ENCODE measurements at regions not wholly inside any gene's neighbourhood (a gene's known extent, or its start where the extent isn't known, plus 50 kb on each side); places are given as distances from the start of the nearest gene placed in this dataset.

DNA sequence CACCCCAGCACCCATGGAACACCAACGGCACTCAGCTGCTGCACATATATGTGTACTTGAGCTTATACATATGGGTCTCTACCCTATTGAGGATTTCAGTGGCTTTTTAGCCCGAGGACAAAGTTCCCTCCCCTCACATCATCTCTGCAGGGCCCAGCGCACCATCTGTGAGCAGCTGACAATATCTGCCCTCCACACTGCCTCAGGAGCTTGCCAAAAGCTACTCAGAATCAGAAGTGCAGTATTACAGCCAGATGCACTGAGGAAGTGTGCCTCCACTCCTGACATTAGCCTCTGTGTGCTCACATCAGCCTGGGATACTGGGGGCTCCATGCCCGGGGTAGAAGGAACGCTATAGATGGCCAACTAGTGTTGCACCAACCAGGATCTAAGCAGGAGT lies 903.9 kb downstream of the UQCRFS1 start:
- FAIRE-seq (no peak), DNase-seq (ENCODE audit: insufficient read length, low spot score) (no peak)
- TF ChIP-seq POLR2A (IDR thresholded peaks at IDR 0.05; ENCODE audit: low read depth, low read length) (no peak), TAF1 (IDR thresholded peaks at IDR 0.05; ENCODE audit: low read depth, low read length) (no peak), PAX5 (IDR thresholded peaks at IDR 0.05; ENCODE audit: insufficient read depth, low read length, severe bottlenecking) (no peak), POLR2AphosphoS5 (IDR thresholded peaks at IDR 0.05; ENCODE audit: low read depth, low read length) (no peak), SPI1 (IDR thresholded peaks at IDR 0.05; ENCODE audit: low read depth, low read length) (no peak), POU2F2 (IDR thresholded peaks at IDR 0.05; ENCODE audit: low read depth, low read length) (no peak)

DNA sequence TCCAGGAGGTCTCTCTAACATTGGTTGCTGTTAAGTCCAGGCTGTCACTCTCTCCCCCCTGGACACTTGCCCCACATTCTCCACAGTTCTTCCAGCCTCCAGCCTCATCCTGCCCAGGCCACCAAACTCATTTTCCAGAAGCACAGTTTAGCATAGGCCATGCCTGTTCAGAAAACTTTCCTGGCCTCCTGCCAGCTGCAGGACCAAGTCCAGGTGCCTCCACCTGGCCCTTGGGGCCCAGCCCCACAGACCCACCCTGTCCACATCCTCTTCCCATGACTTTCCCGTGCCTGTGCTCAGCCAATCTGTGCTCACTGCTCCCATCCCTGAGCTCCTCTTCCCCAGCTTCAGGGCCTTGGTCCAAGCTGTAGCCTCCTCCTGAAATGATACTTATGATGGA lies 905.0 kb downstream of the UQCRFS1 start:
- no peak for FAIRE-seq
- DNase-seq (ENCODE audit: insufficient read length, low spot score), result no peak
- TF ChIP-seq POU2F2 (IDR thresholded peaks at IDR 0.05; ENCODE audit: low read depth, low read length) (no peak), POLR2A (IDR thresholded peaks at IDR 0.05; ENCODE audit: low read depth, low read length) (no peak), TAF1 (IDR thresholded peaks at IDR 0.05; ENCODE audit: low read depth, low read length) (no peak), PAX5 (IDR thresholded peaks at IDR 0.05; ENCODE audit: insufficient read depth, low read length, severe bottlenecking) (no peak), SPI1 (IDR thresholded peaks at IDR 0.05; ENCODE audit: low read depth, low read length) (no peak), POLR2AphosphoS5 (IDR thresholded peaks at IDR 0.05; ENCODE audit: low read depth, low read length) (no peak)

DNA sequence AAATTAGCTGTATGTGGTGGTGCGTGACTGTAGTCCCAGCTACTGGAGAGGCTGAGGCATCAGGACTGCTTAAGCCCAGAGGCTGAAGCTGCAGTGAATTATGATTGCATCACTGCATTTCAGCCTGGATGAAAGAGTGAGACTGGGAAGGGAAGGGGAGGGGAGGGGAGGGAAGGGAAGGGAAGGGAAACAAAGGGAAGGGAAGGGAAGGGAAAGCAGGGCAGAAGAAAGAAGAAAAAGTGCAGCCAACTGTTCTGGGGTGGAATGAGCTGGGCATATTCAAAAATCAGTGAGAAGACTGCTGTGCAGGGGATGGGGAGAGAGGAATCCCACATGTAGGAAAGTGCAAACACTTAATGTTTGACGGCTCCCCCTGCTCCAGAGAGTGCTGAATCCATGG lies 905.5 kb downstream of the UQCRFS1 start:
- TF ChIP-seq POLR2A (IDR thresholded peaks at IDR 0.05; ENCODE audit: low read depth, low read length) (no peak), POU2F2 (IDR thresholded peaks at IDR 0.05; ENCODE audit: low read depth, low read length) (no peak), SPI1 (IDR thresholded peaks at IDR 0.05; ENCODE audit: low read depth, low read length) (no peak), PAX5 (IDR thresholded peaks at IDR 0.05; ENCODE audit: insufficient read depth, low read length, severe bottlenecking) (no peak), TAF1 (IDR thresholded peaks at IDR 0.05; ENCODE audit: low read depth, low read length) (no peak), POLR2AphosphoS5 (IDR thresholded peaks at IDR 0.05; ENCODE audit: low read depth, low read length) (no peak)
- FAIRE-seq (no peak), DNase-seq (ENCODE audit: insufficient read length, low spot score) (no peak)

DNA sequence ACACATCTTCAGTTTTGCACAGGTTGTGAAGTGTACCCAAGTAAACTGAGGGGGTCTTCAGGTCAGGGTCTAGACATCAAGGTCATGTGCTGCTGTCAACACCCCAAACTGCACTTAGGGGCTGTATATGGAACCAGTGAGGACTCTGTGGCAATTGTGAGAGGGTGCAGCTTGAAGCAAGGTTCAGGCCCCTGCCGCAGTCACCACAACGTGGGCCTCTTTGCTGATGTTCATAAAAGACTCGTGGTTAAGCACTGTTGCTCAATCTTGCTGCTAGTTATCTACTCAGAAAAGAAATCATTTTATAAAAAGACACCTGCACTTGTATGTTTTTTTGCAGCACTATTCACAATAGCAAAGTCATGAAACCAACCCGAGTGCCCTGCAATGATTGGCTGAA lies 907.4 kb downstream of the UQCRFS1 start:
- DNase-seq (ENCODE audit: insufficient read length, low spot score), result no peak
- TF ChIP-seq POLR2AphosphoS5 (IDR thresholded peaks at IDR 0.05; ENCODE audit: low read depth, low read length) (no peak), TAF1 (IDR thresholded peaks at IDR 0.05; ENCODE audit: low read depth, low read length) (no peak), PAX5 (IDR thresholded peaks at IDR 0.05; ENCODE audit: insufficient read depth, low read length, severe bottlenecking) (no peak), SPI1 (IDR thresholded peaks at IDR 0.05; ENCODE audit: low read depth, low read length) (no peak), POLR2A (IDR thresholded peaks at IDR 0.05; ENCODE audit: low read depth, low read length) (no peak), POU2F2 (IDR thresholded peaks at IDR 0.05; ENCODE audit: low read depth, low read length) (no peak)
- FAIRE-seq, result no peak

DNA sequence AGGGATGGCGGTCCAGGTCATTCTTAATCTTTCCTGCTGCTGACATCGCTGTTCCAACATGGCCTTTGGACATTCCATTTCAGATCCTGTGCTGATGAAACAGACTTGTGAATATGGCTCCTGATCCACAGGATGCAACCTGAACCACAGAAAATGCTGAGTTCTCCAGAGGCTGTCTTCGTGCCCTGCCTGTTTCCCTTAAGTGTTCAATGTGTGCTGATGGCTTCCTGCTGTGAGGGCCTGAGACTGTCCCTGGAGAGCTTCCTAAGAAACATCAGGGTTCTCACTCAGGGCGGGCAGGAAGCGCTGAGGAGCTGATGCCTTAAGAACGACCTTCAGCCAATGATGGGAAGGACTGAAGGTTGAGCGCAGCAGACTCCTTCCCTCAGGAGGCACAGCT lies 909.4 kb downstream of the UQCRFS1 start:
- TF ChIP-seq SPI1 (IDR thresholded peaks at IDR 0.05; ENCODE audit: low read depth, low read length) (no peak), POU2F2 (IDR thresholded peaks at IDR 0.05; ENCODE audit: low read depth, low read length) (no peak), TAF1 (IDR thresholded peaks at IDR 0.05; ENCODE audit: low read depth, low read length) (no peak), POLR2AphosphoS5 (IDR thresholded peaks at IDR 0.05; ENCODE audit: low read depth, low read length) (no peak), POLR2A (IDR thresholded peaks at IDR 0.05; ENCODE audit: low read depth, low read length) (no peak), PAX5 (IDR thresholded peaks at IDR 0.05; ENCODE audit: insufficient read depth, low read length, severe bottlenecking) (no peak)
- DNase-seq (ENCODE audit: insufficient read length, low spot score), result no peak

DNA sequence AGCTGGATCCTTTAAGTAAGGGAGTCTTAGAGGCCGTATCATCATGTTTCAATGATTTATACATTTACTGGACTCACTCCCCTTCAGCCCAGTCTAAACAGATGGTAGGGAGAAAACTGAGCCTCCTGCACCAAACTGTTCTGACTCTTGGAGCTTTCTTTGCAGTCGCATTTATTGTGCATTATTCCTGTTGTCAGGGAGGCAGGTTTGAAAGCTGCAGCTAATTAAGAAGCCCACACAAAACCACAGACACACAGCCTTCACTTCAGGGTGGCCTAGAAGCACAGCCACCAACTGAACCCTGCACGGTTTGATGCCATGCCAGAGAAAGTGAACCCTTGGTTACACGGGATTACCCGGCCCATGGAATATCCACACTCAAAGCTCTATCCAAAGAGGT lies 911.0 kb downstream of the UQCRFS1 start:
- FAIRE-seq, result no peak
- TF ChIP-seq TAF1 (IDR thresholded peaks at IDR 0.05; ENCODE audit: low read depth, low read length), result no peak
- TF ChIP-seq POLR2A (IDR thresholded peaks at IDR 0.05; ENCODE audit: low read depth, low read length), result no peak
- no peak for TF ChIP-seq POU2F2 (IDR thresholded peaks at IDR 0.05; ENCODE audit: low read depth, low read length)
- no peak for TF ChIP-seq POLR2AphosphoS5 (IDR thresholded peaks at IDR 0.05; ENCODE audit: low read depth, low read length)
- no peak for TF ChIP-seq SPI1 (IDR thresholded peaks at IDR 0.05; ENCODE audit: low read depth, low read length)
- no peak for TF ChIP-seq PAX5 (IDR thresholded peaks at IDR 0.05; ENCODE audit: insufficient read depth, low read length, severe bottlenecking)
- no peak for DNase-seq (ENCODE audit: insufficient read length, low spot score)

More for the DNA sequence above, 909.4 kb downstream of the UQCRFS1 start:
- no peak for FAIRE-seq

DNA sequence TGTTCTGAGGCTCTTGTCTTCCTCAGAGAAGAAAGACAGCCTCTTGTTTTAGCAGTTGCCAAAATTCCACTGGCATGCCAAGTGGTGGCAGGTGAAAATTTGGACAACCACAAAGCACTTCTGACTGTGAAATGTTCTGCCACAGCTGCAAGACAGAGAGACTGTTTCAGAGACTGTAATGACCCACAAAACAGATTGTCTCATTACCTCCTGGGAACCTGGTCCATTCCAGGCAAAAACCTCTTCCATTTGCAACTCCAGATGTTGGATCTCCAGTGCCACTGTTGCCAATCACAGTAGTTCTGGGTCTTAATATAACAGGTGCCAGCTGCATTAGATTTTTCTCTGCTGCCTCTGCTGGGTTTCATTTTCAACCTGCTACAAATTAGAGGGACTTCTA lies 911.5 kb downstream of the UQCRFS1 start:
- TF ChIP-seq TAF1 (IDR thresholded peaks at IDR 0.05; ENCODE audit: low read depth, low read length), result no peak
- no peak for TF ChIP-seq SPI1 (IDR thresholded peaks at IDR 0.05; ENCODE audit: low read depth, low read length)
- DNase-seq (ENCODE audit: insufficient read length, low spot score) (no peak), FAIRE-seq (no peak)

DNA sequence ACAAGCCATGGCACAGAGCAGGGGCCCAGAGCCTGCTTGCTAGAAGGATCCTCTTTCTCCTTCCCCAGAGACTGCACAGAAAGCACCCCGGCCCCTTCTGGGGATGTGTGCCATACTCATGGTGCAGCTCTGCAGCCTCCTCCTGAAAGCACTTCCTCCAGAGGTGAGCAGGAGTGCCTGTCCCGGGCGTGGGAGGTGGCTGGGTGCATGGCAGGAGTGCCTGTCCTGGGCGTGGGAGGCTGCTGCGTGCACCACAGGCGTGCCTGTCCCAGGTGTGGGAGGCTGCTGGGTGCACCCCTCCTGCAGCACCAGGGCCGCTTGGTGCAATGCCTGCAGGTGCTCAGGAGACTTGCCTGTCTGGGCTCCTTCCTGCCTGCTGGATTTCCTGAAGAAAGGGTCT lies 913.3 kb downstream of the UQCRFS1 start:
- TF ChIP-seq POU2F2 (IDR thresholded peaks at IDR 0.05; ENCODE audit: low read depth, low read length) (no peak), TAF1 (IDR thresholded peaks at IDR 0.05; ENCODE audit: low read depth, low read length) (no peak), POLR2AphosphoS5 (IDR thresholded peaks at IDR 0.05; ENCODE audit: low read depth, low read length) (no peak), POLR2A (IDR thresholded peaks at IDR 0.05; ENCODE audit: low read depth, low read length) (no peak), PAX5 (IDR thresholded peaks at IDR 0.05; ENCODE audit: insufficient read depth, low read length, severe bottlenecking) (no peak), SPI1 (IDR thresholded peaks at IDR 0.05; ENCODE audit: low read depth, low read length) (no peak)
- FAIRE-seq, result no peak

DNA sequence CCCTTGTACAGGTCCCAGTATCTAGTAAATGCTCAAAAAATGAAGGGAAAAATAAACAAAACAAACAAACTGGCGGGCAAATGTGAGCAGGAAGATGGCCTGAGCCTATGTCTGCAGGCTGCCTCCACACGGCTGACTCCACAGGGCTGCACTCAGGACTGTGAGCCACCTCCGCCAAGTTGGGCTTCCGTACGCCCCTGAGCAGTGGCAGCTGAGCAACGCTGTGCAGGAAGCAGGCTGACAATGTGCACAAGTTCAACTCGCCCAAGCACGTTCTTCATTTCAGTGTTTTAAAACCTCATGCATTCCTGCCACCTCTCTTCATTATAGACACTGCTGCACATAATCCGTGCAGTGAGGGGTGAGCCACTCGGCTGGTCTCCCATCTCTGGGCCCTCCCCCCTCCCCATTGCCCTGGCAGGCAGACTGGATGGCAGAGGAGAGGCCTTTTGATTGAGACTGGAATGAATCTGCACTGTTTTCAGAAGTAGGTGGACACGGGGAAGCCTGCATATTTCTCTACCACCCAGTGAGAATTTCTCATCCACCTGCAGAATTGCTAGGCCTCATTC lies 915.3 kb downstream of the UQCRFS1 start:
- TF ChIP-seq PAX5 (IDR thresholded peaks at IDR 0.05; ENCODE audit: insufficient read depth, low read length, severe bottlenecking) (no peak), POLR2AphosphoS5 (IDR thresholded peaks at IDR 0.05; ENCODE audit: low read depth, low read length) (no peak), TAF1 (IDR thresholded peaks at IDR 0.05; ENCODE audit: low read depth, low read length) (no peak), SPI1 (IDR thresholded peaks at IDR 0.05; ENCODE audit: low read depth, low read length) (no peak), POLR2A (IDR thresholded peaks at IDR 0.05; ENCODE audit: low read depth, low read length) (no peak), POU2F2 (IDR thresholded peaks at IDR 0.05; ENCODE audit: low read depth, low read length) (no peak)
- FAIRE-seq (no peak), DNase-seq (ENCODE audit: insufficient read length, low spot score) (no peak)

More for the DNA sequence above, 913.3 kb downstream of the UQCRFS1 start:
- DNase-seq (ENCODE audit: insufficient read length, low spot score), result no peak

DNA sequence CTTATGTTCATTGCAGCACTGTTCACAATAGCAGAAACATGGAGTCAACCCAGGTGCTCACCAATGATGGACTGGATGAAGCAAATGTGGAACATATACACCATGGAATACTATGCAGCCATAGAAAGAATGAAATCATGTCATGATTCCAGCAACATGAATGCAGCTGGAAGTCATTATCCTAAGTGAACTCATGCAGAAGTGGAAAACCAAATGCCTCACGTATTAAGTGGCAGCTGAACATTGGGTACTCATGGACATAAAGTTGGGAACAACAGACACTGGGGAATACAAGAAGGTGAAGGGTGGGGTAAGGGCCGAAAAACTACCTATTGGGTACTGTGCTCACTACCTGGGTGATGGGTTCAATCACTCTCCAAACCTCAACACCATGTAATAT lies 915.9 kb downstream of the UQCRFS1 start:
- no peak for FAIRE-seq

More for the DNA sequence above, 915.9 kb downstream of the UQCRFS1 start:
- TF ChIP-seq POLR2AphosphoS5 (IDR thresholded peaks at IDR 0.05; ENCODE audit: low read depth, low read length), result no peak
- TF ChIP-seq POU2F2 (IDR thresholded peaks at IDR 0.05; ENCODE audit: low read depth, low read length), result no peak
- TF ChIP-seq POLR2A (IDR thresholded peaks at IDR 0.05; ENCODE audit: low read depth, low read length), result no peak
- TF ChIP-seq TAF1 (IDR thresholded peaks at IDR 0.05; ENCODE audit: low read depth, low read length), result no peak
- TF ChIP-seq PAX5 (IDR thresholded peaks at IDR 0.05; ENCODE audit: insufficient read depth, low read length, severe bottlenecking), result no peak
- TF ChIP-seq SPI1 (IDR thresholded peaks at IDR 0.05; ENCODE audit: low read depth, low read length), result no peak
- DNase-seq (ENCODE audit: insufficient read length, low spot score), result no peak

All from GM12891 (cell line).